ENCODE measurements at regions not wholly inside any gene's neighbourhood (a gene's known extent, or its start where the extent isn't known, plus 50 kb on each side); places are given as distances from the start of the nearest gene placed in this dataset.

DNA sequence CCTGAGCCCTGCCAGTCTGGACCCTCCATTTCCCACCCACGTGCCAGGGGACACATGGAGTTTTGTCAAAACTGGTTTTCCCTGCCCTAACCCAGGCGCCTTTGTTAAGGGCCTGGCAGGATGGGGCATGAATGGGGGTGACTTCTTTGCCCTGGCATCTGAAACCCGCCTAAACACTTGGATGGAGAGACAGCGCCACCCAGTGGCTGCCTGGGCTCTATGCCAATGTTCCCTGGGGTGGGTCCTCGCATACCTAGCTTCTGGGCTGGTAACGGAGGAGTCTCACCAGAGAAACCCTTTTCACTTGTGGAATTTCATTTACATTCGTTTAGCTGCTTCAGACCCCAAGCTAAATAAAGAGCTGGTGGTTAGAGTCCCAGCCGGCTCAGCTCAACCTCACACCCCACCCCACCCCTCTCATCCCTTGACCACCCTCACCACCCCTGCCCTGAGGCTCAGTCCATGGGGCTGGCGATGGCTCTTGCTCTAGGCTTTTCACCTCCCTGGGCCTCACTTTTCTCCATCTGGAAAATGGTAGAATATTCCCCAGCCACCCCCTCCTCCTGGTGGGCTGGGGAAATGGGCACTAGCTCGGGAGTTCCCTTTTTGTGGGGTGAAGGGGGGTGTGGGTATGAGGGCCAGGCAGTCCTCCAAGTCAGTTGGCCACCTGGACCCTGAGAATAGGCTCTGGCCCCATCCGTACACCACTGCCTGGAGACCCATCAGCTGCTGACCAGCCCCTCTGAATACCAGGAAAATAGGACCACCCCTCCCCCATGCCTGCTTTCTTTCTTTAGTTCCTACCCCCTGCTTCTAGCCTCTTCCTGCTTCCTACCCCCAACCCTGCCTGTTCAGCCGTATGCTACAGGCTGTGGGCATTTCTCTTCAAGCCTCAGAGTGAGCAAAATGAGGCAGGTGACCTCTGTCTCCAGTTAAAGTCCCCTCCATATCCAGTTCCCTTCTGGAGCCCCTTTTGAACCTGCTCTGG lies 57.1 kb upstream of the PJA1 start:
- Histone ChIP-seq H3K27ac (no peak overlapping the region), H3K4me3 (no peak overlapping the region), H3K4me1 (no peaks in the 10 kb centered on the region), H3K9me3 (no peaks in the 10 kb centered on the region), H3K27me3 (no peaks in the 10 kb centered on the region), H3K36me3 (ENCODE audit: low read depth, missing control alignments) (no peaks in the 10 kb centered on the region)
- TF ChIP-seq POLR2A (IDR thresholded peaks at IDR 0.05) = no peak
- TF ChIP-seq, protein P1, sequence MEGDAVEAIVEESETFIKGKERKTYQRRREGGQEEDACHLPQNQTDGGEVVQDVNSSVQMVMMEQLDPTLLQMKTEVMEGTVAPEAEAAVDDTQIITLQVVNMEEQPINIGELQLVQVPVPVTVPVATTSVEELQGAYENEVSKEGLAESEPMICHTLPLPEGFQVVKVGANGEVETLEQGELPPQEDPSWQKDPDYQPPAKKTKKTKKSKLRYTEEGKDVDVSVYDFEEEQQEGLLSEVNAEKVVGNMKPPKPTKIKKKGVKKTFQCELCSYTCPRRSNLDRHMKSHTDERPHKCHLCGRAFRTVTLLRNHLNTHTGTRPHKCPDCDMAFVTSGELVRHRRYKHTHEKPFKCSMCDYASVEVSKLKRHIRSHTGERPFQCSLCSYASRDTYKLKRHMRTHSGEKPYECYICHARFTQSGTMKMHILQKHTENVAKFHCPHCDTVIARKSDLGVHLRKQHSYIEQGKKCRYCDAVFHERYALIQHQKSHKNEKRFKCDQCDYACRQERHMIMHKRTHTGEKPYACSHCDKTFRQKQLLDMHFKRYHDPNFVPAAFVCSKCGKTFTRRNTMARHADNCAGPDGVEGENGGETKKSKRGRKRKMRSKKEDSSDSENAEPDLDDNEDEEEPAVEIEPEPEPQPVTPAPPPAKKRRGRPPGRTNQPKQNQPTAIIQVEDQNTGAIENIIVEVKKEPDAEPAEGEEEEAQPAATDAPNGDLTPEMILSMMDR (IDR thresholded peaks at IDR 0.05) = peak; percentile 70 to 78 (median 73)
- intact Hi-C loops (cut with DNase I; ENCODE audit: low total_unique reads) = loop anchor here (5.0 kb wide), 1 partner anchor 400 kb away; no protein-coding TSS in a partner anchor
- 21 to 31% methylated on average over 4 to 12 of the region's 12 CpGs for WGBS, 2 donors
- peak; percentile 79 for DNase-seq

DNA sequence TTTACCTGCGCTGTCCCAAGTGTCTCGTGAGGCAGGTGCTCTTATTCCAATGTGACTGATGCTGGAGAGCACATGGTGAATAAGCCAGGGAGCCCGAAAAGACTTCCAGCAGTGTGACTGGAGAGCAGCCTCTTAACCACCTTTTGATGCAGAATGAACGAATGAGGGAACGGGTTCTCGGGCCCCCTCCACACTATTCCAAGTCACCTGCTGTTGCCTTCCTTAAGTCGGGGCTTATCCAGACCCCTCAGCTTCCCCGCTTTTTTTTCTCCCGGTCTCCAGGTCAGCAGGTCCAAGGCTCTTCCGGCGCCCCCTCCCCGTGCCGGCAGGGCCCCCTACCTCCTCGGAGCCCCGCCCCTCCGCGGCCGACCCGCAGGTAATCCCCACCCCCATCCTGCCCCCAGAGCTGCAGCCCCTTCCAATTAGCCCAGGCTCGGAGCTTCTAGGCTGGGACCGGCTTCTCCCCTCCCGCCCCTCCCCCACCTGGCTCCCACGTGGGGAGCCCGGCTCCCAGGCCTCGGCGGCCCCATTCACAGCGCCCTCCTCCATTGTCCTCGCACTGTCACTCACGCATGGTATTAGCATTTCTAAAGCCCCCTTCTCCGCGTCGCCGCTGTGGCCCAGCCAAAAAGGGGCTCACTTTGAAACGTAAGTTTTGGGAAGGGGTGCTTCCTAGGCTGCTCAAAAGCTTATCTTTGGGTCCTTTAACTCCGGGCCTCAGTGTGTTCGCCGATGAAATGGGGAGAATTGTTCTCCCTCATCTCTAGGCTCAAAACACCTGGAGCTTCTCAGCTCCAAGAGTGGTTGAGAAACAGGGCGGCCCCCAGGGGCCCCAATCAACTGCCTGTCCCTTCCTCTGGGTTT lies 56.2 kb upstream of the PJA1 start:
- Histone ChIP-seq H3K27ac (no peak overlapping the region), H3K9me3 (no peaks in the 10 kb centered on the region), H3K4me3 (no peak overlapping the region), H3K4me1 (no peaks in the 10 kb centered on the region), H3K27me3 (no peaks in the 10 kb centered on the region), H3K36me3 (ENCODE audit: low read depth, missing control alignments) (no peaks in the 10 kb centered on the region)
- TF ChIP-seq, protein P1 (IDR thresholded peaks at IDR 0.05) = no peak
- TF ChIP-seq POLR2A (IDR thresholded peaks at IDR 0.05) = no peak
- WGBS, 2 donors = 30 to 81% methylated on average over 4 to 31 of the region's 38 CpGs
- no peak for DNase-seq
- intact Hi-C loops (cut with DNase I; ENCODE audit: low total_unique reads) = loop anchor here (5.0 kb wide), 1 partner anchor 399 kb away; no protein-coding TSS in a partner anchor

DNA sequence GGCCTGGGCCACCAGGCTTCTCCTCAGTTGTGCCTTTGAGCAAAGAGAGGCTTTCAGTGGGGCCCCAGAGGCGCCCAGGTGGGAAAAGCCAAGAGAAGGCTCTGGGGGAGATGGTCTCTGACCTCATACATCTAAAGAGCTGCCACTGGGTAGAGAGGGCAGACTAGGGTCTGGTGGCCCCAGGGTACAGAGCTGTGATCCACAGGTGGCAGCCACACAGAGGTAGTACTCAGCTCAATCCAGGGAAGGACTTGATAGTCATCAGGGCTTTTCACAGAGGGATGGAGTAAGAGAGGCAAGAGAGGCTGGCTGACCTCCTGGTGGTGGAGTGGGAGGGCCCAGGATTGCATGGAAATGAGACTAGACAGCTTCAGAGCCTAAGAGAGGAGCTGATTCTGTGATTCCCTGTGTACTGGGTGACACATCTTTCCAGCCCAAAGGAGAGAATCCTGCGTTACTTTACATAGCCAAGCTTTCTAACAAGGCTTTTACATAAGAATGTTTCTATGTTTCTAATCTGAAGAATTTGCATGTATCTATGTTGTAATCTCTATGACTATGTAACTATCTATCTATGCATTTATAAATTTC lies 53.2 kb upstream of the PJA1 start:
- no peak overlapping the region for H3K4me3 ChIP-seq
- no peaks in the 10 kb centered on the region for H3K36me3 ChIP-seq (ENCODE audit: low read depth, missing control alignments)
- TF ChIP-seq POLR2A (IDR thresholded peaks at IDR 0.05) = no peak
- TF ChIP-seq, protein P1 (IDR thresholded peaks at IDR 0.05) = no peak
- intact Hi-C loops (cut with DNase I; ENCODE audit: low total_unique reads) = no loop called here
- DNase-seq = no peak
- H3K27ac ChIP-seq = no peak overlapping the region
- 75 to 90% methylated on average over 2 of the region's 2 CpGs for WGBS, 2 donors
- H3K4me1 ChIP-seq = no peaks in the 10 kb centered on the region
- no peaks in the 10 kb centered on the region for H3K9me3 ChIP-seq
- no peaks in the 10 kb centered on the region for H3K27me3 ChIP-seq

DNA sequence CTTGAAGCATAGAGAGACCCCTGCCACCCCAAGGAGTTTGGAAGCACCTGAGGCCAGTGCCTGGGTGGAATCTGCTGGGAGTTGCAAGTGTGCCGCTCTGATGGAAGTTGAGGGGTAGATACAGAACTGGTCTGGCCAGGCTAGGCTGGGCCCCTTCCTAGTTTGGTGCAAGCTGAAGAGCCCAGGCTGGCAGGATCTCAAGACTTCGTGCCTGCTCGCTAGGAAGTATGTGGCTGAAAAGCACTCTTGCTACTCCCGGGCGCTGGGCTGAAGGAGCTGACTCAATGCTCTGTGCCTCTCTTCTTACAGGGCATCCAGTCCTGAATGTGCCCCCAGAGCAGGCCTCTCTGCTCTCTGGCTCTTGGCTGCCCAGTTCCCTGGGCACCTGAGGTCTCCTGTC lies 51.7 kb upstream of the PJA1 start:
- DNase-seq = no peak
- Histone ChIP-seq H3K9me3 (no peaks in the 10 kb centered on the region), H3K4me1 (no peaks in the 10 kb centered on the region), H3K4me3 (no peak overlapping the region), H3K27me3 (no peaks in the 10 kb centered on the region), H3K27ac (no peak overlapping the region), H3K36me3 (ENCODE audit: low read depth, missing control alignments) (no peaks in the 10 kb centered on the region)
- no peak for TF ChIP-seq POLR2A (IDR thresholded peaks at IDR 0.05)
- TF ChIP-seq, protein P1 (IDR thresholded peaks at IDR 0.05) = no peak
- intact Hi-C loops (cut with DNase I; ENCODE audit: low total_unique reads) = no loop called here
- 56% methylated on average over 3 of the region's 5 CpGs; no CpG with 5 or more reads in 1 of the 2 donors for WGBS, 2 donors

Data from testis (tissue), 2 donors.